H1 (cell line): ENCODE measurements at regions not wholly inside any gene's neighbourhood (a gene's known extent, or its start where the extent isn't known, plus 50 kb on each side); places are given as distances from the start of the nearest gene placed in this dataset.
A peak's percentile ranks its signal among the peaks of the same experiment; 100 is the strongest.

Experiments
- CTCF ChIA-PET: fragments of 300-600 bp; sonication (Branson Sonifier 250); formaldehyde crosslinking; loops from one replicate; lab custom pipeline; 2021; ENCODE audit not compliant: partially characterized antibody; lab: Charles Lee
- POLR2A ChIA-PET: fragments of 300-600 bp; sonication (Branson Sonifier 250); formaldehyde crosslinking; loops from one replicate; lab custom pipeline; 2021; ENCODE audit warnings: inconsistent platforms; ENCODE audit not compliant: partially characterized antibody; lab: Charles Lee
- DNase-seq, 2 experiments: peaks; one replicate each; pipeline versions ENCODE4 v3.0.0 to v3.0.0-alpha.2; 2010 to 2022; ENCODE audit warnings: low spot score in 2 of 2, low read depth in 1 of 2, mixed read lengths in 1 of 2
- FAIRE-seq: peaks from 2 replicates; lab custom pipeline; 2011; peaks lifted over from hg19 to GRCh38; lab: Jason Lieb, UNC
- H2AFZ ChIP-seq: 2 replicates; pipeline ENCODE4 v1.8.1; 2012; ENCODE audit warnings: low read length, inconsistent platforms
- H2AK5ac ChIP-seq: 2 replicates; pipeline ENCODE4 v1.6.1; 2013; ENCODE audit warnings: low read depth, low read length
- H2BK120ac ChIP-seq: replicated peaks from 2 replicates; pipeline ENCODE3; 2013; ENCODE audit warnings: low read depth, low read length, inconsistent platforms
- H2BK12ac ChIP-seq: 2 replicates; pipeline ENCODE4 v1.6.1; 2013; ENCODE audit warnings: low read depth, low read length
- H2BK15ac ChIP-seq: 2 replicates; pipeline ENCODE4 v1.6.1; 2013; ENCODE audit warnings: low read length
- H2BK20ac ChIP-seq: 2 replicates; pipeline ENCODE4 v1.6.1; 2013; ENCODE audit warnings: low read length
- H2BK5ac ChIP-seq: 2 replicates; pipeline ENCODE4 v1.6.1; 2013; ENCODE audit warnings: low read depth, low read length
- H3K14ac ChIP-seq: 2 replicates; pipeline ENCODE4 v1.6.1; 2013; ENCODE audit warnings: inconsistent platforms; ENCODE audit not compliant: insufficient read length
- H3K18ac ChIP-seq: 2 replicates; pipeline ENCODE4 v1.6.1; 2013; ENCODE audit warnings: low read length; ENCODE audit errors: extremely low read depth
- H3K23ac ChIP-seq: 2 replicates; pipeline ENCODE4 v1.6.1; 2013; ENCODE audit warnings: inconsistent platforms; ENCODE audit not compliant: insufficient read length
- H3K23me2 ChIP-seq: 2 replicates; pipeline ENCODE4 v1.6.1; 2013; ENCODE audit warnings: low read depth, low read length
- H3K27ac ChIP-seq: 2 replicates; pipeline ENCODE4 v1.6.1; 2011; ENCODE audit warnings: low read depth, low read length, inconsistent platforms
- H3K27me3 ChIP-seq, 4 experiments: replicated peaks in 1 of 4; 1 replicate in 1 of 4; 2 replicates in 3 of 4; pipeline versions ENCODE4 v1.6.1 to v1.8.1; 2011 to 2013; ENCODE audit warnings: low read length in 3 of 4, mild to moderate bottlenecking in 3 of 4, inconsistent platforms in 2 of 4, mixed read lengths in 2 of 4, moderate library complexity in 1 of 4; ENCODE audit not compliant: control insufficient read depth in 3 of 4, insufficient read depth in 3 of 4; ENCODE audit errors: extremely low read depth in 1 of 4
- H3K36me3 ChIP-seq, 4 experiments: 2 replicates each; pipeline versions ENCODE4 v1.6.1 to v1.8.1; 2011 to 2013; ENCODE audit warnings: mild to moderate bottlenecking in 4 of 4, low read length in 3 of 4, moderate library complexity in 2 of 4, control low read depth in 1 of 4, inconsistent platforms in 1 of 4; ENCODE audit not compliant: insufficient read depth in 4 of 4, control insufficient read depth in 2 of 4
- H3K4ac ChIP-seq: replicated peaks from 2 replicates; pipeline ENCODE3; 2013; ENCODE audit warnings: low read length, low read depth, mixed read lengths, inconsistent platforms; ENCODE audit not compliant: insufficient read length
- H3K4me1 ChIP-seq, 4 experiments: replicated peaks in 1 of 4; 1 replicate in 1 of 4; 2 replicates in 3 of 4; pipeline versions ENCODE4 v1.6.1 to v1.8.1; 2011 to 2013; ENCODE audit warnings: low read length in 3 of 4, inconsistent platforms in 2 of 4, mixed read lengths in 1 of 4; ENCODE audit not compliant: insufficient read depth in 4 of 4, control insufficient read depth in 3 of 4
- H3K4me2 ChIP-seq, 2 experiments: 2 replicates each; pipeline versions ENCODE4 v1.6.1 to v1.8.1; 2011 to 2013; ENCODE audit warnings: low read depth in 2 of 2, low read length in 2 of 2, control low read depth in 1 of 2, inconsistent platforms in 1 of 2, mild to moderate bottlenecking in 1 of 2; ENCODE audit not compliant: insufficient read depth in 1 of 2
- H3K4me3 ChIP-seq, 4 experiments: fragments of 200-600, 300-600 bp in 1 of 4; sonication (generic), shearing (Covaris generic), sonication (Bioruptor Twin) in 1 of 4; 2 replicates each; pipeline versions ENCODE4 v1.5.1 to v1.8.1; 2011 to 2016; ENCODE audit warnings: low read length in 4 of 4, low read depth in 3 of 4, control low read depth in 2 of 4, inconsistent platforms in 2 of 4, mild to moderate bottlenecking in 2 of 4, mixed read lengths in 1 of 4, moderate library complexity in 1 of 4; ENCODE audit not compliant: insufficient read depth in 2 of 4; ENCODE audit errors: extremely low read depth in 1 of 4
- H3K56ac ChIP-seq: replicated peaks from 2 replicates; pipeline ENCODE3; 2013; ENCODE audit warnings: low read depth, mild to moderate bottlenecking, mixed read lengths, low read length, inconsistent platforms; ENCODE audit not compliant: insufficient read length
- H3K79me1 ChIP-seq: 2 replicates; pipeline ENCODE4 v1.6.1; 2013; ENCODE audit warnings: low read depth, low read length, control low read depth
- H3K79me2 ChIP-seq, 2 experiments: 2 replicates each; pipeline versions ENCODE4 v1.6.1 to v1.8.1; 2012 to 2013; ENCODE audit warnings: low read length in 2 of 2, mild to moderate bottlenecking in 2 of 2, inconsistent platforms in 1 of 2; ENCODE audit not compliant: insufficient read depth in 2 of 2, control insufficient read depth in 1 of 2
- H3K9ac ChIP-seq, 4 experiments: replicated peaks in 1 of 4; 1 replicate in 1 of 4; 2 replicates in 3 of 4; pipeline versions ENCODE4 v1.6.1 to v1.8.1; 2011 to 2013; ENCODE audit warnings: low read depth in 3 of 4, low read length in 3 of 4, control low read depth in 2 of 4, mild to moderate bottlenecking in 2 of 4, moderate library complexity in 2 of 4, inconsistent platforms in 1 of 4; ENCODE audit errors: extremely low read depth in 1 of 4
- H3K9me3 ChIP-seq, 2 experiments: 2 replicates each; pipeline versions ENCODE4 v1.6.1 to v1.8.1; 2012 to 2013; ENCODE audit warnings: mild to moderate bottlenecking in 2 of 2, moderate library complexity in 2 of 2, control low read depth in 1 of 2, inconsistent platforms in 1 of 2, low read depth in 1 of 2, low read length in 1 of 2, mixed read lengths in 1 of 2; ENCODE audit not compliant: insufficient read depth in 2 of 2
- H4K20me1 ChIP-seq, 2 experiments: replicated peaks in 1 of 2; 2 replicates each; pipeline versions ENCODE3 to v1.8.1; 2011 to 2013; ENCODE audit warnings: inconsistent platforms in 2 of 2, low read length in 2 of 2, mild to moderate bottlenecking in 1 of 2; ENCODE audit not compliant: insufficient read depth in 2 of 2, control insufficient read depth in 1 of 2
- H4K5ac ChIP-seq: 2 replicates; pipeline ENCODE4 v1.6.1; 2013; ENCODE audit warnings: low read length, low read depth, mixed read lengths, inconsistent platforms; ENCODE audit not compliant: insufficient read length
- H4K8ac ChIP-seq: 2 replicates; pipeline ENCODE4 v1.8.0; 2013; ENCODE audit warnings: mild to moderate bottlenecking, moderate library complexity, low read length, inconsistent platforms; ENCODE audit not compliant: insufficient read depth; ENCODE audit errors: extremely low read depth
- H4K91ac ChIP-seq: replicated peaks from 2 replicates; pipeline ENCODE3; 2013; ENCODE audit warnings: low read length, mixed read lengths, inconsistent platforms; ENCODE audit not compliant: insufficient read length
- GTF2F1 ChIP-seq: IDR thresholded peaks from 2 replicates; pipeline ENCODE4 v1.6.1; 2012; ENCODE audit warnings: low read depth, low read length, improper control_type of control experiment, borderline replicate concordance
- POU5F1 ChIP-seq: IDR thresholded peaks from 2 replicates; pipeline ENCODE4 v1.6.1; 2011; ENCODE audit warnings: low read depth, mild to moderate bottlenecking, low read length, moderate library complexity
- SIN3A ChIP-seq, 2 experiments: IDR thresholded peaks in 1 of 2; conservative IDR thresholded peaks in 1 of 2; 2 replicates each; pipeline ENCODE4 v1.6.1; 2011 to 2012; ENCODE audit warnings: low read length in 2 of 2, improper control_type of control experiment in 1 of 2, low read depth in 1 of 2, mild to moderate bottlenecking in 1 of 2
- SRF ChIP-seq: IDR thresholded peaks from 2 replicates; pipeline ENCODE4 v1.6.1; 2011; ENCODE audit warnings: mild to moderate bottlenecking, low read depth, low read length, moderate library complexity
- WGBS, 2 experiments: shearing (Covaris generic) in 1 of 2; methylation state at CpG; one replicate each; pipeline versions ENCODE4 v1.1.6 to v1.1.7; 2013 to 2015; ENCODE audit warnings: low lambda C conversion rate in 2 of 2, mixed read lengths in 2 of 2, inconsistent platforms in 1 of 2, low coverage in 1 of 2, missing lambda C conversion rate in 1 of 2; ENCODE audit not compliant: insufficient replicate concordance in 2 of 2, insufficient coverage in 1 of 2, insufficient read length in 1 of 2; ENCODE audit errors: extremely low coverage in 1 of 2, missing lambda C conversion rate in 1 of 2; 5-methylcytosine and 5-hydroxymethylcytosine counted together
- TF ChIP-seq, protein P1 (sequence below), 3 experiments: IDR thresholded peaks; 1 replicate in 2 of 3; 2 replicates in 1 of 3; pipeline versions ENCODE4 v1.5.1 to v1.6.1; 2011; ENCODE audit warnings: low read length in 3 of 3, mild to moderate bottlenecking in 3 of 3, inconsistent platforms in 2 of 3, low read depth in 1 of 3, moderate library complexity in 1 of 3; ENCODE audit not compliant: insufficient read depth in 1 of 3; ENCODE audit errors: control extremely low read depth in 1 of 3

GRCh38 chr11:106228996-106229395 lies 151.5 kb downstream of the AASDHPPT start:
- no peak overlapping the region for H3K56ac ChIP-seq
- no peak overlapping the region for H3K27ac ChIP-seq
- no peak overlapping the region for H2BK15ac ChIP-seq
- no peak overlapping the region for H3K23ac ChIP-seq
- ChIA-PET CTCF (interaction anchor here (0.7 to 1.7 kb wide), 7 partner anchors 9 to 1619 kb away, joined by 3 to 4 read pairs (median 3); no protein-coding TSS in a partner anchor), POLR2A (no interaction called here)
- no peak overlapping the region for H4K8ac ChIP-seq
- H3K79me2 ChIP-seq: no peaks in the 10 kb centered on the region
- H3K4me3 ChIP-seq: no peak overlapping the region
- no peak overlapping the region for H2BK5ac ChIP-seq
- no peaks in the 10 kb centered on the region for H4K20me1 ChIP-seq
- H3K4me2 ChIP-seq: no peak overlapping the region
- H2BK20ac ChIP-seq: no peak overlapping the region
- no peak overlapping the region for H2AFZ ChIP-seq
- no peaks in the 10 kb centered on the region for H3K27me3 ChIP-seq
- 90% methylated on average over 1 of the region's 1 CpG; no CpG with 5 or more reads in 1 of the 2 experiments for WGBS, 2 experiments
- H3K9ac ChIP-seq: no peak overlapping the region
- no peak for TF ChIP-seq SRF
- TF ChIP-seq, protein P1, sequence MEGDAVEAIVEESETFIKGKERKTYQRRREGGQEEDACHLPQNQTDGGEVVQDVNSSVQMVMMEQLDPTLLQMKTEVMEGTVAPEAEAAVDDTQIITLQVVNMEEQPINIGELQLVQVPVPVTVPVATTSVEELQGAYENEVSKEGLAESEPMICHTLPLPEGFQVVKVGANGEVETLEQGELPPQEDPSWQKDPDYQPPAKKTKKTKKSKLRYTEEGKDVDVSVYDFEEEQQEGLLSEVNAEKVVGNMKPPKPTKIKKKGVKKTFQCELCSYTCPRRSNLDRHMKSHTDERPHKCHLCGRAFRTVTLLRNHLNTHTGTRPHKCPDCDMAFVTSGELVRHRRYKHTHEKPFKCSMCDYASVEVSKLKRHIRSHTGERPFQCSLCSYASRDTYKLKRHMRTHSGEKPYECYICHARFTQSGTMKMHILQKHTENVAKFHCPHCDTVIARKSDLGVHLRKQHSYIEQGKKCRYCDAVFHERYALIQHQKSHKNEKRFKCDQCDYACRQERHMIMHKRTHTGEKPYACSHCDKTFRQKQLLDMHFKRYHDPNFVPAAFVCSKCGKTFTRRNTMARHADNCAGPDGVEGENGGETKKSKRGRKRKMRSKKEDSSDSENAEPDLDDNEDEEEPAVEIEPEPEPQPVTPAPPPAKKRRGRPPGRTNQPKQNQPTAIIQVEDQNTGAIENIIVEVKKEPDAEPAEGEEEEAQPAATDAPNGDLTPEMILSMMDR (IDR thresholded peaks at IDR 0.05; ENCODE audit: control extremely low read depth in 1 of 3, insufficient read depth in 1 of 3, low read depth in 1 of 3, low read length in 3 of 3): peak in 1 of 3 experiments; percentile 1; a peak in 1 of 4 replicates
- TF ChIP-seq SIN3A (conservative IDR thresholded peaks at IDR 0.05 in 1 of 2, IDR thresholded peaks at IDR 0.05 in 1 of 2; ENCODE audit: low read depth in 1 of 2, low read length in 2 of 2): no peak
- no peak for TF ChIP-seq POU5F1
- TF ChIP-seq GTF2F1: no peak
- H3K36me3 ChIP-seq: no peaks in the 10 kb centered on the region
- FAIRE-seq: no peak
- H4K5ac ChIP-seq: no peak overlapping the region
- no peak overlapping the region for H3K18ac ChIP-seq
- H3K4me1 ChIP-seq: no peaks in the 10 kb centered on the region
- H2AK5ac ChIP-seq: no peak overlapping the region
- no peaks in the 10 kb centered on the region for H3K79me1 ChIP-seq
- no peak for DNase-seq
- no peak overlapping the region for H2BK12ac ChIP-seq
- no peak overlapping the region for H4K91ac ChIP-seq
- no peaks in the 10 kb centered on the region for H3K23me2 ChIP-seq
- H2BK120ac ChIP-seq: no peak overlapping the region
- no peaks in the 10 kb centered on the region for H3K9me3 ChIP-seq
- H3K4ac ChIP-seq: no peak overlapping the region
- H3K14ac ChIP-seq: no peak overlapping the region
